ENCODE measurements at regions not wholly inside any gene's neighbourhood (a gene's known extent, or its start where the extent isn't known, plus 50 kb on each side); places are given as distances from the start of the nearest gene placed in this dataset.

- no peaks in the 10 kb centered on the region for H3K27me3 ChIP-seq
- 37 to 44% (median 43%) methylated on average over 5 of the region's 5 CpGs for WGBS, 3 donors
- H3K4me3 ChIP-seq: no peak overlapping the region
- no peak for TF ChIP-seq POLR2A (IDR thresholded peaks at IDR 0.05)
- TF ChIP-seq CTCF (IDR thresholded peaks at IDR 0.05): no peak
- TF ChIP-seq EP300 (IDR thresholded peaks at IDR 0.05): no peak
- no peak for DNase-seq
- intact Hi-C loops (cut with DNase I): no loop called here
- no peaks in the 10 kb centered on the region for H3K36me3 ChIP-seq
- no peak overlapping the region for H3K27ac ChIP-seq
- H3K4me1 ChIP-seq (ENCODE audit: insufficient read depth): no peaks in the 10 kb centered on the region
- no peaks in the 10 kb centered on the region for H3K9me3 ChIP-seq
Measured at GRCh38 chr5:162209005-162209605, 141.5 kb downstream of the GABRG2 start.

GRCh38 chr5:162214551-162214950 lies 147.0 kb downstream of the GABRG2 start:
- DNase-seq: no peak
- intact Hi-C loops (cut with DNase I): no loop called here

GRCh38 chr5:162217037-162217436 lies 149.5 kb downstream of the GABRG2 start:
- Histone ChIP-seq H3K9me3 (no peaks in the 10 kb centered on the region), H3K27ac (no peak overlapping the region)
- intact Hi-C loops (cut with DNase I): no loop called here

More at GRCh38 chr5:162214551-162214950, 147.0 kb downstream of the GABRG2 start:
- Histone ChIP-seq H3K4me1 (ENCODE audit: insufficient read depth) (no peaks in the 10 kb centered on the region), H3K9me3 (no peaks in the 10 kb centered on the region), H3K36me3 (no peaks in the 10 kb centered on the region), H3K4me3 (no peak overlapping the region), H3K27me3 (no peaks in the 10 kb centered on the region), H3K27ac (no peak overlapping the region)
- TF ChIP-seq EP300 (IDR thresholded peaks at IDR 0.05) (no peak), POLR2A (IDR thresholded peaks at IDR 0.05) (no peak)
- WGBS, 3 donors: 87 to 89% (median 88%) methylated on average over 2 of the region's 2 CpGs

GRCh38 chr5:162221910-162222309 lies 154.3 kb downstream of the GABRG2 start:
- H3K27ac ChIP-seq: no peak overlapping the region
- no peaks in the 10 kb centered on the region for H3K9me3 ChIP-seq
- H3K36me3 ChIP-seq: no peaks in the 10 kb centered on the region
- H3K4me3 ChIP-seq: no peak overlapping the region
- H3K4me1 ChIP-seq (ENCODE audit: insufficient read depth): no peaks in the 10 kb centered on the region
- no peak for TF ChIP-seq EP300 (IDR thresholded peaks at IDR 0.05)
- H3K27me3 ChIP-seq: no peaks in the 10 kb centered on the region
- intact Hi-C loops (cut with DNase I): no loop called here
- no peak for DNase-seq

More at GRCh38 chr5:162217037-162217436, 149.5 kb downstream of the GABRG2 start:
- no peak for DNase-seq
- 89 to 95% (median 91%) methylated on average over 1 of the region's 1 CpG for WGBS, 3 donors
- H3K4me1 ChIP-seq (ENCODE audit: insufficient read depth): no peaks in the 10 kb centered on the region
- H3K4me3 ChIP-seq: no peak overlapping the region
- H3K27me3 ChIP-seq: no peaks in the 10 kb centered on the region
- no peak for TF ChIP-seq CTCF (IDR thresholded peaks at IDR 0.05)
- TF ChIP-seq POLR2A (IDR thresholded peaks at IDR 0.05): no peak
- no peak for TF ChIP-seq EP300 (IDR thresholded peaks at IDR 0.05)
- no peaks in the 10 kb centered on the region for H3K36me3 ChIP-seq

GRCh38 chr5:162227075-162227474 lies 159.5 kb downstream of the GABRG2 start:
- intact Hi-C loops (cut with DNase I): no loop called here
- Histone ChIP-seq H3K36me3 (no peaks in the 10 kb centered on the region), H3K4me3 (no peak overlapping the region), H3K27me3 (no peaks in the 10 kb centered on the region), H3K9me3 (no peaks in the 10 kb centered on the region), H3K27ac (no peak overlapping the region), H3K4me1 (ENCODE audit: insufficient read depth) (no peaks in the 10 kb centered on the region)
- TF ChIP-seq EP300 (IDR thresholded peaks at IDR 0.05) (no peak), CTCF (IDR thresholded peaks at IDR 0.05) (no peak), POLR2A (IDR thresholded peaks at IDR 0.05) (no peak)
- DNase-seq: no peak
- WGBS, 3 donors: 52 to 58% (median 54%) methylated on average over 2 of the region's 2 CpGs

Data from ovary (tissue), 7 donors.